Esophagus (tissue), 2 donors: ENCODE measurements at regions not wholly inside any gene's neighbourhood (a gene's known extent, or its start where the extent isn't known, plus 50 kb on each side); places are given as distances from the start of the nearest gene placed in this dataset.

Source experiments
- H3K27ac ChIP-seq, 2 donors: one replicate each; pipeline ENCODE4 v1.5.1; 2013; ENCODE audit warnings: low read depth in 2 of 2, mild to moderate bottlenecking in 2 of 2, inconsistent platforms in 1 of 2, low read length in 1 of 2, moderate library complexity in 1 of 2
- H3K27me3 ChIP-seq, 2 donors: one replicate each; pipeline ENCODE4 v1.6.1; 2013; ENCODE audit warnings: low read length in 2 of 2, control low read depth in 1 of 2, mild to moderate bottlenecking in 1 of 2; ENCODE audit not compliant: insufficient read depth in 2 of 2, control insufficient read depth in 1 of 2
- H3K36me3 ChIP-seq, 2 donors: one replicate each; pipeline ENCODE4 v1.6.1; 2013; ENCODE audit warnings: low read length in 1 of 2; ENCODE audit not compliant: control insufficient read depth in 2 of 2, insufficient read depth in 2 of 2
- H3K4me1 ChIP-seq, 2 donors: one replicate each; pipeline ENCODE4 v1.6.1; 2013; ENCODE audit warnings: low read length in 1 of 2; ENCODE audit not compliant: control insufficient read depth in 2 of 2, insufficient read depth in 2 of 2
- H3K4me3 ChIP-seq, 2 donors: one replicate each; pipeline ENCODE4 v1.5.1; 2013; ENCODE audit warnings: low read length in 2 of 2, mild to moderate bottlenecking in 2 of 2, low read depth in 1 of 2, moderate library complexity in 1 of 2
- H3K9me3 ChIP-seq, 2 donors: one replicate each; pipeline ENCODE4 v1.6.1; 2013; ENCODE audit warnings: mild to moderate bottlenecking in 2 of 2, low read depth in 1 of 2, low read length in 1 of 2, moderate library complexity in 1 of 2; ENCODE audit not compliant: control insufficient read depth in 2 of 2, insufficient read depth in 1 of 2
- WGBS, 2 donors: extraction: QIAGEN DNeasy Blood & Tissue Kit; methylation state at CpG; one replicate each; pipeline ENCODE4 v1.1.7; 2013; 5-methylcytosine and 5-hydroxymethylcytosine counted together
- donor health status: healthy with polysubstance abuse.
- donor health status: Bipolar disorder and iron deficiency.

GRCh38 chr6:11392778-11393507, 144.6 kb upstream of the TMEM170B start:
- 54 to 71% methylated on average over 11 of the region's 11 CpGs for WGBS, 2 donors
- no peak overlapping the region for H3K27ac ChIP-seq

GRCh38 chr6:11391934-11392777, 145.4 kb upstream of the TMEM170B start:
- Histone ChIP-seq H3K4me3 (no peak overlapping the region), H3K36me3 (no peaks in the 10 kb centered on the region), H3K27me3 (no peaks in the 10 kb centered on the region), H3K4me1 (no peaks in the 10 kb centered on the region), H3K9me3 (no peaks in the 10 kb centered on the region), H3K27ac (no peak overlapping the region)
- WGBS, 2 donors, result 92 to 95% methylated on average over 5 of the region's 5 CpGs

More at GRCh38 chr6:11392778-11393507, 144.6 kb upstream of the TMEM170B start:
- Histone ChIP-seq H3K36me3 (no peaks in the 10 kb centered on the region), H3K27me3 (no peaks in the 10 kb centered on the region), H3K4me1 (no peaks in the 10 kb centered on the region), H3K4me3 (no peak overlapping the region), H3K9me3 (no peaks in the 10 kb centered on the region)

- H3K27me3 ChIP-seq, result no peaks in the 10 kb centered on the region
- WGBS, 2 donors, result 50 to 52% methylated on average over 7 of the region's 7 CpGs
- H3K27ac ChIP-seq, result no peak overlapping the region
- no peaks in the 10 kb centered on the region for H3K4me1 ChIP-seq
- no peaks in the 10 kb centered on the region for H3K36me3 ChIP-seq
- H3K9me3 ChIP-seq, result no peaks in the 10 kb centered on the region
- no peak overlapping the region for H3K4me3 ChIP-seq
Measured at GRCh38 chr6:11389977-11390376, 147.6 kb upstream of the TMEM170B start.

- 82 to 89% methylated on average over 5 of the region's 5 CpGs for WGBS, 2 donors
- no peak overlapping the region for H3K27ac ChIP-seq
- H3K9me3 ChIP-seq, result no peaks in the 10 kb centered on the region
Measured at GRCh38 chr6:11388983-11389944, 148.3 kb upstream of the TMEM170B start.

GRCh38 chr6:11387707-11388430, 149.7 kb upstream of the TMEM170B start:
- no peak overlapping the region for H3K4me3 ChIP-seq
- no peaks in the 10 kb centered on the region for H3K4me1 ChIP-seq
- H3K36me3 ChIP-seq, result no peaks in the 10 kb centered on the region
- whole genome bisulfite sequencing, 2 donors, result 94% methylated on average over 5 of the region's 5 CpGs
- H3K9me3 ChIP-seq, result no peaks in the 10 kb centered on the region
- H3K27me3 ChIP-seq, result no peaks in the 10 kb centered on the region
- no peak overlapping the region for H3K27ac ChIP-seq

More at GRCh38 chr6:11388983-11389944, 148.3 kb upstream of the TMEM170B start:
- Histone ChIP-seq H3K4me3 (no peak overlapping the region), H3K4me1 (no peaks in the 10 kb centered on the region), H3K36me3 (no peaks in the 10 kb centered on the region), H3K27me3 (no peaks in the 10 kb centered on the region)

- Histone ChIP-seq H3K4me3 (no peak overlapping the region), H3K27ac (no peak overlapping the region), H3K9me3 (no peaks in the 10 kb centered on the region), H3K4me1 (no peaks in the 10 kb centered on the region), H3K36me3 (no peaks in the 10 kb centered on the region), H3K27me3 (peaks cover 0 to 2% of the 10 kb centered on the region in 2 donors)
- WGBS, 2 donors, result 39 to 43% methylated on average over 2 of the region's 2 CpGs
Measured at GRCh38 chr6:11386726-11387125, 150.8 kb upstream of the TMEM170B start.

- Histone ChIP-seq H3K4me1 (no peaks in the 10 kb centered on the region), H3K36me3 (no peaks in the 10 kb centered on the region), H3K9me3 (no peaks in the 10 kb centered on the region), H3K27me3 (peaks cover 0 to 2% of the 10 kb centered on the region in 2 donors), H3K27ac (no peak overlapping the region), H3K4me3 (no peak overlapping the region)
- 69 to 75% methylated on average over 4 of the region's 4 CpGs for WGBS, 2 donors
Measured at GRCh38 chr6:11386323-11386722, 151.2 kb upstream of the TMEM170B start.

GRCh38 chr6:11384531-11385309, 152.3 kb upstream of the NEDD9 start:
- H3K4me1 ChIP-seq, result no peaks in the 10 kb centered on the region
- no peak overlapping the region for H3K4me3 ChIP-seq
- H3K9me3 ChIP-seq, result no peaks in the 10 kb centered on the region
- 81% methylated on average over 7 of the region's 7 CpGs for WGBS, 2 donors
- H3K27ac ChIP-seq, result no peak overlapping the region
- peaks cover 0 to 2% of the 10 kb centered on the region in 2 donors for H3K27me3 ChIP-seq
- no peaks in the 10 kb centered on the region for H3K36me3 ChIP-seq
